Globus pallidus (tissue), 1 donor: ENCODE measurements at regions not wholly inside any gene's neighbourhood (a gene's known extent, or its start where the extent isn't known, plus 50 kb on each side); places are given as distances from the start of the nearest gene placed in this dataset.

ENCODE experiments used
- DNase-seq: peaks from one replicate; pipeline ENCODE4 v3.0.0-alpha.2; 2015; ENCODE audit warnings: low spot score

DNA sequence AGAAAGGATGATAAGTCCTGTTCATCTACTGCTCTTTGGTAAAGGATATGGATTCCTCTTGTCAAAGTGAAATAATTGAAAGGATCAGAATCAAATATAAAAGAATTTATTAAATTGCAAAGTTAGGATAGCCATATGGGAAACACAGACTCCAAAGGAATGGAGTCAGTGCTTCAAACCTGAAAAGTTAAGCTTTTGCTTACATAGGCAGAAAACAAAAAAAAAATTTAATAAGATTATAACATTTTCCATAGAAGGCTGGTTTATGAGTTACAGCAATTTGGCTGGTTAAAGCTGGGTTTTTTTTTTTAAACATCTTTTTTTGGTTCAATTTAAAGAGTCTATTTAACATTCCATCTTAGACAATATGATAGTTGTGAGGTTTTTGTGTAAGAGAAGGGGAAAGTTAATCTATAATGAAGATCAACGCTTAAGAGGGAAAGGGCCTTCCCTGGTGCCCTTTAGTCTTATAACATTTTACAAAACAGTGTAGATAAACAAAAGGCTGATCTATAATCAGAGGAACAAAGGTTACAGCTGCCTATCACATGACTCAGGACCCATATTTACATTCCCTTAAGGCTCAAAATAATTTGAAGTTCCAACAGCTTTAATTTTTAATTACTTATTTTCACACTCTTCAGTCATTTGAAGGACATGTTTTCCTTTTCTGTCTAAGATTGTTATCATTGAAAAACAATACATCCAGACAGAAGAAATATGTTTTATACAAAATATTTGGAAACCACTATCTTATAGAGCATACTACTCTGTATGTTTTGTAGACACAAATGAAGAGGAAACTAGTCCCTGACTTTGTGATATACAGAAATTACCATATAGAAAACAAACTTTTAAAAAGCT, 234.3 kb upstream of the MBL2 start:
- no peak for DNase-seq

DNA sequence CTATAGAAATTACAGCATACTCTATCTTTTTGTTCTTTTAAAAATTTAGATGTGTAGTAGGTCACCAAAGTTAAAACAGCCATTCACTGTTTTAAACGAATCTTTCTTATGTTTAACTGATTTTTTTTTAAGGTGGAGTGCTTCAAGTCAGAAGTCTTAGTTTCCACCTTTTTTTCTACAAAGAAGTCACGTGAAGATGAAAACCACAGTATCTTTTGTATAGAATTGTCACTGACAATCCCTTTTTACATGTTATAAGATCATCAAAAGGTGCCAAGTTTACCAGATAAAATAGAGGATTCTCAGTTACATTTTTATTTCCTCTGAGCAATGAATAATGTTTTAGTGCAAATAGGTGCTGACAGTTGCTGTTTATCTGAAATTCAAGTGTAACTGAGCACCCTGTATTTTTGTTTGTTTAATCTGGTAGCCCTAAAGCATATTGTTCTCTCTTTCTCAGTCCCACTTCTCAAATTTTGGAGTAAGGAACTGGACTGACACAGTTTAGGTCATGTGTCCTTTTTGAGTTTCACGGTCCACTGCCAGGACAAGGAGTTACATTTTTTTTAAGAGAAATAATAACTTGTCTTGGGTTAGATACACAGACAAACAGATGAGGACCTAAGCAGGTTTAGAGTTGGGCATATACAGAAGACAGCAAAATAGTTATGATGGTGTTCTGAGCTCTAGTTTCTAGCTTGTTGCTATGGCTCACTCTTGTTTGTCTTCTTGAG, 233.2 kb upstream of the MBL2 start:
- peak; percentile 22 for DNase-seq

DNA sequence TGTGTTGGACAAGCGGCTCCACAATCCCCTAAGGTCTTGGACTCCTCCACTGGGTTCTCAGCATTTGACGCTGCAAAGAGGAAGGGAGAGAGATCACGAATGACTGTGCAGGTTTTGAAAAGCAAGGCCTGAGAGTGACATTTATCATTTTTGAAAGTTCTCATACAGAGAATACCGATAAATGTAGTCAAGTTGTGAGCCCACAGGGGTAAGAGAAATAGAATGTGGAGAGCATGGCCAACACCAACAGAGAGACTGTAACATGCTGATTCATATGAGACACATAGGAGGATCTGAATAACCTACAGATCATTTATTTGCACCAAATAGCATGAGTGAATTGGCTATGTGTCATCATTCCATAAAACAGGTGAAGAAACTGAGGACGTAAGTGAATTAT, 230.5 kb upstream of the MBL2 start:
- DNase-seq: no peak

DNA sequence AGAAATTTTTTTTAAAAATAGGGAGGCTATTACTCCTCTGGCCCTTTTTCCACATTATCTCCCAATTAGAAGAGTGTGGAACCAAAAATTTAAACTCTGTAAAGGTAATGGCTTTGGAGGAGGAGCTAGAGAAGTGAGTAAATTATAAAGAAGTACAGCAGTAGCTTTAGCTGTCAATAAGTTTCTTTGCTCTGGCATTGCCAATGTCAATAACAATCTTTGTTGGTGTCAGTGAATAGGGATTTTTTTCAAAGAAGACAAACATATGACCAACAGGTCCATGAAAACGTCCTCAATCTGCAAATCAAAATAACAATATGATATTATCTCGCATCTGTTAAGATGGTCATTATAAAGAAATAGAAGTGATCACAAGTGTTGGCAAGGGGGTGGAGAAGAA, 227.1 kb upstream of the MBL2 start:
- DNase-seq: no peak

DNA sequence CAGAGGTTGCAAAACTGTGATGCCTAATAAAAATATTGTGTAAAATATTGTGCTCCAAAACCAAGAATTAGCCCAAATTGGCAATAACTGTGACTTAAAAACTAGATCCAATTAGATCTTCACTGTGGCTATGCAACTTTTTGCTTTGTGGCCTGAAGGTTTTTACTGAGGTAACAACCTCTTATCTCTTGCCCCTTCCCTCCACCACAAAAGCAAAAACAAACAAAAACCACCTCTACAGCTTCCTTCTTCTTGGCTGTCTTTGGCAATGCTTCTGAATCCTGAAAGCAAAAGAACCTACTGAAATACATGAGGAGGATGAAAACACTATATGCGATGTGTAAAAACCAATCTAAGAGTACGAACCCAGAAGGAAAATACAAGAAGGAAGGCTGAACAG, 226.7 kb upstream of the MBL2 start:
- DNase-seq: no peak

DNA sequence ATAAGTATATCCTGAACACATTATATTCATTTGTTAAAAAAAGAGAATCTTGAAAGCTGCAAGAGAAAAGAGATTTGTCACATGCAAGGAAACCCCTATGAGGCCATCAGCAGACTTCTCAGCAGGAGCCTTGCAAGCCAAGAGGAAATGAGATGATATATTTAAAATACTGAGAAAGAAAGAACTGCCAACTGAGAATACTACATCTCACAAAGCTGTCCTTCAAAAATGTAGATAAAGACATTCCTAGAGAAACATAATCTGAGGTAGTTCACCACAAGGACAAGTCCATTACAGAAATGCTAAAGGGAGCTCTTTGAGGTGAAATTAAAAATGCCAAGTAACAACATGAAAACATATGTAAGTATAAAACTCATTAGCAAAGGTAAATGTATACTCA, 224.4 kb upstream of the MBL2 start:
- DNase-seq: no peak

DNA sequence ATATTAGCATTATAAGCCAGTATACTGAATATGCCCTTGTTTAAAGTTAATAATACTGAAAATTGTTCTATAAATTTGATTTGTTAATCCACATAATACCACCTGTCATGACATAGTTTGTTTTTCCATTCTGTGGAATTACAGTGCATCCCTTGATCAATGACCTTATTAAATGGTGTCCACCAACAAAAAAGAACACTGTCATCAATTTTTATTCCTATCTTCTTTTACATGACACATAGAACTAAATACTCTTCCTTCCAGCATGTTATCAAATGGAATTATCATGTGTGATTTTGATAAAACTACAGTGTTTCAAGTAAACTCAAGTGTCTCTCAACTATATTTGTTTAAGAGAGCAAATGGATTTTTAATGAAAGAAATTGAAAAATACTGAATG, 221.8 kb upstream of the MBL2 start:
- DNase-seq: no peak

DNA sequence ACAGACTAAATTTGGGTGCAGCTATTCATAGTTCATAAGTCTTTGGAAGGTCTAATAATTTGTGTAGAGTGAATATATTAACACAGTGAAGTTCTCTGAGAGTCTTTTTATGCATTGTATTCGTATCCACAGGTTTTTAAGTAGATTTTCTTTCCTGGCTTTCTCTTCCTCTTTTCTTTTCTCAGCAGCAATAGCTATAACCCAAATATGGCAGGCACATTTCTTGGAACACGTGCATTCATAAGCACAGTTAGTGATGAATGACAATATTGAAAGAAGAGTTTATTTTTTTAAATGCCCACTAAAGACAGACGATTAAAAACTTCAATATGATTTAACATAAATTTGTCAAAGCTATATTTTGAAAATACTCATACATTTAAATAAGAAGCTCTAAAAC, 220.5 kb upstream of the MBL2 start:
- no peak for DNase-seq

DNA sequence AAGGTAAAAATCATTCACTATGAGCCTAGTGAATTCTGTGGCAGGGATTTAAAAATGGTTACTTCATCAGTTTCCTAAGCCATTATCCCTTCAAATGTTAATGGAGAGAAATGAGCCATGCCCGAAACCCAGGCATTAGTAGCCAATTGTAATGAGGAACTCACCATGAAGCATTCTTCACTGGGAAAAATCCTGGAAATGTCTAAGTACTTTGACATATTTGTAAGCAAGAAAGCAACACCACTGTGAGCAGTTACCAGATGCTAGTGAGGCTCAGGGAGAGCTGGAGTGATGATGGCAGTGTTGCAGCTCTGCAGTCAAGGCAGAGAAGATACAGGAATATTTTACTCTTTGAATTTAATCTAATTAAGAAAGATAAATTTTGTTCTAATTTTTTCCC, 220.0 kb upstream of the MBL2 start:
- DNase-seq: no peak

DNA sequence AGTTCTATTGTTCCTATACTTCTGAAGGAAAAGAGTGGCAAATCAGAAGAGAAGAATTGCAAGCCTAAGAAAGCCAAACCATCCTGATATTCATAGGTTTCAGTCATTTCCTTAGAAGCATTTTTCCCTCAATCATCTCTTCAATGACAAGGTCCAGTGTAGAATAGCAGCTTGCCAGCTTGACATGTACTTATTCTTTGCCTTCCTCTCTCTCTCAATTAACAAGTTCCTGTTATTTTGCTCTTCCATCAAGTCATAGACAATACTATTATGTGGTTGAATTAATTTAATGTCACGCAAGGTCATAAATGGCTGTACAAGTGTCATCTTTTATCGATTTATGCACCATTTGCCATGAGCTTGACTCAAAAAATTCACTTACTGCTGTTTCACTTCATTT, 216.3 kb upstream of the MBL2 start:
- DNase-seq: no peak

DNA sequence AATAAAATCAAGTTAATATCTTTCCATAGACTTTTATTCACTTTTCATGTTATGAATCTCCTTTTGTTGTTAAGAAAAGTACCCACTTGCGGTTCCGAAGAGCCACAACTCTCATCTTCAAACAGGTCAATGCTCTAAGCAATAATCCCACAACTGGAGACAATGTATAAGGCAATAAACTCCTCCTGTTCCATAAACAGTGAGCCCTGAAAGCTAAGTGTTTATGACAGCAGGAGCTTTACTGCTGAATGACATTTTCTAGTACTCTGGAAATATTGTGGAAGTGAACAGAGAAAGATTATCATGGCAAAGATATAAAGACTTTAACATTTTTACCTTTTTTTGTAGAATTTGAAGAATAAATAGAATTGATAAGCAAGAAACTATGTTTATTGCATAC, 213.5 kb upstream of the MBL2 start:
- no peak for DNase-seq

DNA sequence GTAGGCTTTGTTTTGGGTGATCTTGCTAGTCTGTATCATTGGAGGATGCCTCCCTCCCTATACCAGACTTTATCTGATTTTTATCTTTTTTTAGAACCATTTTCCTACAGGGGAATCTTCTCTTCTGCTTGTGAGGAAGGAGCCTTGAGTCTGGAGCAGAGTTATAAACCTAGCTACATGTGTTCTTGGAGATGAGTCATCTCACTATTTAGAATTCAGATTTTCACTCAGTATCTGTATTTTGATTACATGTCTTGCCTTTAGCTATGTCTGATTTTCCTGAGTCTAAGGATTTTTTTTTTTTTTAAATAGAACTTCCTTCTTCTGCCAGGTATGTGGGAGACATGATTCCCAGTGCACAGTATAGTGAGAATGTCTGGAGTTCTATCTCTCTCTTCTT, 211.6 kb upstream of the MBL2 start:
- no peak for DNase-seq

DNA sequence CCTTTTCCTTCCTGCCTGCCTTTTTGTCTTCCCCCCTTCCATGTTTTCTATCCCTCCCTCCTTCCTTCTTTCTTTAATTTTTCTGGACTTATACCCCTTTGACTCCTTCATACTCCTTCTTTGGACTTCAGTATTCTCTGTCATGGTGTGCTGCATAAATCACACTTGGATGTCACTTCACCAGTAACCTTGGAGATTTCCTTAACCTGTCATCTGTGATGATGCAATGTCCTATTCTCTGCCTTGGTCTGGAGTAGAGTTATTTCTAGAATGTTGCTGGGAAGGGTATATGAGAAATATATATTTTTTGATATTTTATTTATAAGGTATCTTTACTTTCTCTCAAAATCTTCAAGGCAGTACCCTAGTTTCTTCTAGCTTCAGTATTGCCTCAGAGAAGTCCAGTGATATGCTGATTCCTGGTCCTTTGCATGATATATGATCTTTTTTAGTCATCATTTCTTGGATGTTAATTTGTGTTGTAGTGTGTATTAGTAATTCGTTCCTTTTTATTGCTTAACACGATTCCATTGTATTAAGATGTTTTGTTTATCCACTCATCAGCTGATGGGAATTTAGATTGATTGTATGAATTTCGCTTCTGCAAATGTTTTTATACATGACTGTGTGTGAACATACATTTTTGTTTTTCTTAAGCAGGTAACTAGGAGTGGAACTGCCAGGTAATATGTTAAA, 206.9 kb upstream of the MBL2 start:
- no peak for DNase-seq

DNA sequence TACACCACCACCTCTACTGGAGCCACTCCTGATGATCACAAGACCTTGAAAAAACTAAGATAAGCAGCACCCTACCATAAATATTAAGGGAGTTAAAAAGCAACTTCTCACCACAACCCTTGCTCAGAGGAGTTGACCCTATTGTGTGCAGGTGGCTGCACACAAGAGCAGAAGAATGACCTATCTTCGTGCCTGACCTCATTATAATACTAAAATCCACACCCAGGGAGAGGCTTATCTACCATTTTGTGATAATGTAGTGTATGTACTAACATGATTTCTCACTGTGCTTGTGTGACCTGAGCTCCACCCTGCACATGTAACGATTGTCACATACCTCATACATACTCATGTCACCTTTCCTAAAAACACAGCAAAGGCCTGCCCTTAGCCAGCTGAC, 205.0 kb upstream of the MBL2 start:
- DNase-seq: no peak

DNA sequence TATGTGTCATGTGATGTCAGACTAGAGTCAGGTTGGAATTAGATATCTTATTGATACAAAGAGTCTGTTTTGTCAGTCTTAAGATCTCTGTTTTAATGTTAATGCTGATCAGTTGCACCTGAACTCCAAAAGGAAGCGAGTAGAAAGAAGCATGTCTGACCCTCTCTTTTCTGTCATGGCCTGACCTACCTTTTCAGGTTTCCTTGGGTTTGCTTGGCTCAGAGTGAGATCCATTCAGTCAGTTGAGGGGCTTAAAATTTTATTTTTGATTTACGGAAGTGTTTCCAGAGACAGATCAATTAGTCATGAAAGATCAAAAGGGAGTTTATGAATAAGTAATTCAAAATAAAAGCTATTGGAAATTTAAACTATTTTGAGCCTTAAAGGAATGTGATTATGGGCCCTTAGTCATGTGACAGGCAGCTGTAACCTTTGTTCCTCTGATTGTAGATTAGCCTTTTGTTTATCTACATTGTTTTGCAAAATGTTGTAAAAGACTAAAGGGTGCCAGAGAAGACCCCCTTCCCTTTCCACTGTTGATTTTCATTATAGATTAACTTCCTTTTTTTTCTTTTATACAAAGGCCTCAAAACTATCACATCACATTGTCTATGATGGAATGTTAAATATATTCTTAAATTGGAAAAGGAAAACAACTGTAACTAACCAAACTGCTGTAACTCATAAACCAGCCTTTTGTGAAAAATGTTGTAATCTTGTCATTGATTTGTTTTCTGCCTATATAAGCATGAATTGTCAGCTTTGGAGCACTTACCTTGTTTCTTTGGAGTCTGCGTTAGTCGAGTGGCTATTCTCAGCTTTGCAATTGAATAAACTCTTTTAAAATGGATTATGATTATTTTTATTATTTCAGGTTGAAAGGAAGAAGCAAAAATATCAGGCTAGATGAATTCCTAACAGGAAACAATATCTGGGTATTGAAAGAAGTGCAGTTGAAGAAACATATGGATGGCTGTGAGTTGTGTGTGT, 195.5 kb upstream of the MBL2 start:
- DNase-seq: no peak

DNA sequence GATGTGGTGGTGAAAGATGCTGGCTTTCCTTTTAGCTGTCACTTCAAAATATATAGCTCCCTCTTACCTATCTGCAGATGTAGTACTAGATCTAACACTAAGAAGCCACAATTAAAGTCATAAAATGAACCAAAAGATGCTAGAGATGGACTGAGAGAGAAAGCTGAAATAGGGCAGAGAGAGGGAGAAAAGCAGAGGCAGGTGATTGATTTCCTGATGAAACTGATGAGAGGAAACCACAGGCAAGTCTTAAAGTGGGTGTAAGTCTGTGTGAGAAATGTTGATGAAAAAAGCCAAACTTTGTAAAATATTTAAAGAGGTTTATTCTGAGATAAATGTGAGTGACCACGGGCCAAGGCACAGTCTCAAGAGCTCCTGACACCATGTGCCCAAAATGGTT, 194.3 kb upstream of the MBL2 start:
- DNase-seq: no peak

DNA sequence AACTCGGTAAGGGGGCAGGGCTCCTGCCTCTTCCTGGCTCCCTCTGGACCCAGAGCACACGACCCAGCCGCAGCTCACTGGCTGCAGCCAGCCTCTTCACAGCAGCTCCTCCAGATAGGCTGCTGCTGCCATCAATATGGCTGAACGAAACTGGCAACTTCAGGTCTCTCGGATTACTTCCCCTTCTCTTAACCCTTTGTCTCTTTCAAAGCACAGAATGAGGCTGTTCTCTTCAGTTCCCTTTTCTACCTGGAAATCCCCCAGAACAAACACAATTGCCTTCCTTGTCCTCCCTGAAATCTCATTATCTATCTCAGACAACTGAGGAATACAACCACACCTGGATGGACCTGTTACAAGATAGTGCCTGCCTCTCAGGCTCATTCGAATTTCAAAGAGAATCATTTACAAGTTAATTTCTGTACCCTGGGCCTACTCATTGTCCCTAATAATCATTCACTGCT, 193.4 kb upstream of the MBL2 start:
- DNase-seq: no peak

DNA sequence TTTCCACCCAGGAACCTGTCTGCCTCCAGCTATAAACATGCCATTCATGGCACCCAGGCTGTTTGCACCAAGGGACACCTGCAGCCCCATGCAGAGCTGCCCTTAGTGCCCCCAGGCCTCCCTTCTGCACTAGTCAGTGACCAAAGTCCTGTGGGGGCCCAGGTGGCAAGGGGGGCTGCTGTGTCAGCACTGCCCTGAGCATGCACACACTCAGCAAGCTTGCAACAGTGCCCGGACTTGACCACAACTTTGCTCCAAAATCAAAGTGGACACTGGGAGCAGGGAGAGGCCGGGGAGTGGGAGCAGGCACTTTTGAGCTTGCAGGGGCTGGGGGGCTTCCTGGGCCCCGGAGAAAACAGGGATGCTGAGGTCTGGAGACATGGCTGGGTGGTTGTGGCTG, 192.9 kb upstream of the MBL2 start:
- DNase-seq: no peak

DNA sequence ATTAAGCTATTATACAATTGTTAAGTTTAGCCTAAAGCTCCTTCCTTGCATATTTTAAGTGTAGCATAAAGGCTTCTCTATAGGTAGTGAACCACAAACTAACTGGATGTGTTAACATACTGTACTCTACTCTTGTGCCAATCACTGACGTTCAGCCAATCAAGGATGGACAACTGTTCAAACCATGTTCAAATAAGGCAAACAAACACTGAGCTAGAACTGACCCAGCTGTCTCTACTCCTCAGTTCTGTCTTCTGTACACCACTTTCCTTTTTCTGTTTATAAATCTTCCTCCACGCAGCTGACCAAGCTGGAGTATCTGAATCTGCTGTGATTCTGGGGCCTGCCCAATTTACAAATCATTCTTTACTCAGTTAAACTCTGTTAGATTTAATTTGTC, 188.7 kb upstream of the MBL2 start:
- no peak for DNase-seq

DNA sequence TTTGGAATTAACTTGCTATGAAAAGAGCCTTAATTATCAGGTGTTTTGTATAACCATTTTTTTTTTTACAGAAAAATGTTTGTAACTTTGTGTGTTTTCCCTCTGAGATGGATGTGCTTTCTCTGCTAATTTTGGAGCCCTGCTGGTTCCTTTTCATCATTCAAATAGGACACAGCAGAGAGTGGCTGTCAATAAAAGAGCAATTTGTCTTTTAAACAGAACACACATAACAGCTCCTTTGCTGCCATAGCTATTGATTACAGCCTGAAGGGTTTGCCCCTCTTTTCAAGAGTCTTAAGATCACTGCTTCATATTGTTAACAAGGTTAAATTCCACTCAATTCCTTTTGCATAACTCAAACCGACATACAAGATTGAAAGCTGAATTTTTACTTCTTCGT, 187.2 kb upstream of the MBL2 start:
- no peak for DNase-seq

DNA sequence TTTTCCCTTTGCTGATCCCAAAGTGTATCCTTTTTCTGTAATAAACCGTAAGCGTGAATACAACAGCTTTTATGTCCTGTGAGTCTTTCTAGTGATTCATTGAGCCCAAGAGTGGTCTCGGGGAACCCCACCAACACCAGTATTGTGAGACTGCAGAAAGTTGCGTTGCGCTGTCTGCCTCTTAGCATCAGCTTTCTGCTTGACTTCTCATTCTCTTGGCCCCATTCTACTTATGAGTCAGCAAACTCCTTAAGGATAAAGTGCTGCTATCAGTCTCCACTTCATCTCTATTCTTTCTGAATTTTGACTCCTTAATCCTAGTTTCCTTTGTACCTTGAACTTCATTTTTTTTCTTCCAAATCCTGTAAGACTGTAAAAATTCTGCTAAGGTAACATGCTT, 184.3 kb upstream of the MBL2 start:
- DNase-seq: no peak

DNA sequence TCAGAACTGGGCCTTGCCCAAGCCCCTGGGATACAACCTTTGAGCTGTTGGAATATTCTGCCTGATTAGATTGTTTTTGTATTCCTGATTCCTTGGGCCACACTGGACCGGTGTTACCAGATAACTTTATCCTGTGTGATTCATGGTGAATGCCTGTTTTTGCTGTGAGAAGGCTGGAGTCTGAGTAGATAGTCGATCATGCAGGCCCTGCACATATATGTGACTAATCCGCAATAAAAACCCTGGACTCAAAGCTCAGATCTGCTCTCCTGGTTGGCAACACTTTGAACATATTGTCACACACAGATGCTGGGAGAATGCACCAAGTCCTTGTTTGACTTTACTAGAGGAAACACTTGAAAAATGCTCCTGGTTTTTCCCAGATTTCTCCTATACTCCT, 183.9 kb upstream of the MBL2 start:
- no peak for DNase-seq
